ENCODE measurements at regions not wholly inside any gene's neighbourhood (a gene's known extent, or its start where the extent isn't known, plus 50 kb on each side); places are given as distances from the start of the nearest gene placed in this dataset.

GRCh38 chr2:103734911-103735310 lies 973.1 kb downstream of the TMEM182 start:
- no peak for DNase-seq

- no peak for DNase-seq
Measured at GRCh38 chr2:103738108-103738507, 976.3 kb downstream of the TMEM182 start.

GRCh38 chr2:103738606-103739005 lies 976.8 kb downstream of the TMEM182 start:
- no peak for DNase-seq

GRCh38 chr2:103739186-103739585 lies 977.4 kb downstream of the TMEM182 start:
- DNase-seq = no peak

GRCh38 chr2:103739921-103740320 lies 978.1 kb downstream of the TMEM182 start:
- DNase-seq = no peak

GRCh38 chr2:103740631-103741030 lies 978.8 kb downstream of the TMEM182 start:
- DNase-seq = no peak

- DNase-seq = no peak
Measured at GRCh38 chr2:103743195-103743594, 981.4 kb downstream of the TMEM182 start.

- DNase-seq = no peak
Measured at GRCh38 chr2:103754530-103754929, 992.7 kb downstream of the TMEM182 start.

GRCh38 chr2:103773884-103774283 lies 1012.1 kb downstream of the TMEM182 start:
- no peak for DNase-seq

- no peak for DNase-seq
Measured at GRCh38 chr2:103780088-103780702, 1018.4 kb downstream of the TMEM182 start.

GRCh38 chr2:103781313-103781712 lies 1019.5 kb downstream of the TMEM182 start:
- no peak for DNase-seq

GRCh38 chr2:103784261-103784660 lies 1022.4 kb downstream of the TMEM182 start:
- no peak for DNase-seq

- DNase-seq = no peak
Measured at GRCh38 chr2:103785432-103785831, 1023.6 kb downstream of the TMEM182 start.

- DNase-seq = no peak
Measured at GRCh38 chr2:103785956-103786355, 1024.1 kb downstream of the TMEM182 start.

GRCh38 chr2:103788389-103788788 lies 1026.6 kb downstream of the TMEM182 start:
- no peak for DNase-seq

- DNase-seq = no peak
Measured at GRCh38 chr2:103788951-103789350, 1027.1 kb downstream of the TMEM182 start.

- DNase-seq = no peak
Measured at GRCh38 chr2:103789381-103790095, 1027.7 kb downstream of the TMEM182 start.

- DNase-seq = no peak
Measured at GRCh38 chr2:103792042-103792441, 1030.2 kb downstream of the TMEM182 start.

- DNase-seq = no peak
Measured at GRCh38 chr2:103798291-103798690, 1036.5 kb downstream of the TMEM182 start.

GRCh38 chr2:103804013-103804412 lies 1042.2 kb downstream of the TMEM182 start:
- no peak for DNase-seq

- DNase-seq = no peak
Measured at GRCh38 chr2:103805746-103806145, 1043.9 kb downstream of the TMEM182 start.

GRCh38 chr2:103808814-103809213 lies 1045.1 kb upstream of the POU3F3 start:
- DNase-seq = no peak

- DNase-seq = no peak
Measured at GRCh38 chr2:103809415-103809814, 1044.5 kb upstream of the POU3F3 start.

- DNase-seq = no peak
Measured at GRCh38 chr2:103809941-103810441, 1043.9 kb upstream of the POU3F3 start.

- DNase-seq = no peak
Measured at GRCh38 chr2:103810875-103811274, 1043.0 kb upstream of the POU3F3 start.
